Kidney tubule cell (primary cell): ENCODE measurements at regions not wholly inside any gene's neighbourhood (a gene's known extent, or its start where the extent isn't known, plus 50 kb on each side); places are given as distances from the start of the nearest gene placed in this dataset.

Experiments used
- DNase-seq: peaks from one replicate; pipeline ENCODE4 v3.0.0-alpha.2; 2018; ENCODE audit warnings: low spot score

DNA sequence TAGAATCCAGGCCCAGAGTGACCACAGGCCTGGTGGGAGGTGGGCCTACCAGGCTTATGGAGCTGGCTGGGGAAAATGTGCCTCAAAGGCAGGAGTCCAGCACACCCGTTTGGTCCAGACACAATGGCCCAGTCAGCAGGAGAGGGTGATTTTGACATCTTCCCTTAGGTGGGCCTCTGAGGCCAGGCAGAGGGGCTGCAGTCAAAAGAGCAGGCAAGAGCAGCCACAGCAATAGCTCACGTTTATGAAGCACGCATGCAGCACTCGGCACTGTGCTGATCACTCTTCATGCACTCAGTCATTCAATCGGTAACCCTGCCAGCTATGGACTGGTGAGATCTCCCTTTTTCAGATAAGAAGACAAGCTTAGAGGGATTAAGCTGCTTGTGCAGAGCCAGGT, 146.8 kb downstream of the LRIG2 start:
- no peak for DNase-seq

GRCh38 chr1:113223040-113223439, 150.0 kb downstream of the LRIG2 start:
- no peak for DNase-seq

DNA sequence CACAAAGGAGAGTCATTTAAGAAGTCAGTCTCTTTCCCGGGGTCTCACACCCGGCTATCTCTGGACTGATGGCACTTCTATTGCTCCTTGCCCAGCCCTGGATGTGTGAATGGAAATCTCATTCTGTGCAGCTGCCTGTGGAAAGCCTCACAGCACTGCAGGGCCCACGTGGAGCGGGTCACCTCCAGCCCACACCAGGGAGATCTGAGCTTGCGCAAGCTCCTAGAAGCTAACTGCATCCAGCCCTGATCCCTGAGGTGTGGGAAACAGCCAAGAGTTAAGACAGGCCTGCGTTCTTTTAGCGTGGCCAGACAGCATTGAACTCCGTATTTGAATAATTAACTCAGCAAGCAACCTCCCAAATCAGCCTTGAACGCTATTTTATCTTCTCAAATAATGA, 150.5 kb downstream of the LRIG2 start:
- DNase-seq = no peak

DNA sequence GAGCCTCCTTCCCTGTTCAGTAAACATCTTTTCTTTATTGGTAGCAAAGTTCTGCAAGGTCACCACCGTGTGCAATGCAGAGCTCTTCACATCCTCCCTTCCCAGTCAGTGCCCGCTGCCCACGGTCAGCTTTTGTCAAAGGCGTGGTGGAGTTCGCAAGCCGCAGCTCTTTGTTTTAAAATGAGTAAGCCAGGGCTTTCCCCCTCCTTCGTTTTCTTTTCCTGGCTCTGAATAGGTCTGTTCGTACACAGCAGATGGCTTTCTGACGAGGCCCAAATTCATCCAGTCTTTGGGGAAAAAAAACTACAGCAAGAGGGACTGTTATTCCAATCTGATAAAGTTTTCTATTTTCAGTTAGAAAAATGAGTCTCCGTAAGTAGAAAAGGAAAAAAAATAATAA, 153.2 kb downstream of the LRIG2 start:
- DNase-seq = no peak

GRCh38 chr1:113231866-113232265, 158.4 kb upstream of the MAGI3 start:
- no peak for DNase-seq

- no peak for DNase-seq
Observed at GRCh38 chr1:113233441-113233840, 156.9 kb upstream of the MAGI3 start.

- DNase-seq = no peak
Observed at GRCh38 chr1:113241237-113241636, 149.1 kb upstream of the MAGI3 start.

GRCh38 chr1:113242481-113242880, 147.8 kb upstream of the MAGI3 start:
- no peak for DNase-seq

- no peak for DNase-seq
Observed at GRCh38 chr1:113243529-113243928, 146.8 kb upstream of the MAGI3 start.

- no peak for DNase-seq
Observed at GRCh38 chr1:113244112-113244820, 146.0 kb upstream of the MAGI3 start.

- no peak for DNase-seq
Observed at GRCh38 chr1:113245252-113245651, 145.1 kb upstream of the MAGI3 start.

- no peak for DNase-seq
Observed at GRCh38 chr1:113246929-113247328, 143.4 kb upstream of the MAGI3 start.

DNA sequence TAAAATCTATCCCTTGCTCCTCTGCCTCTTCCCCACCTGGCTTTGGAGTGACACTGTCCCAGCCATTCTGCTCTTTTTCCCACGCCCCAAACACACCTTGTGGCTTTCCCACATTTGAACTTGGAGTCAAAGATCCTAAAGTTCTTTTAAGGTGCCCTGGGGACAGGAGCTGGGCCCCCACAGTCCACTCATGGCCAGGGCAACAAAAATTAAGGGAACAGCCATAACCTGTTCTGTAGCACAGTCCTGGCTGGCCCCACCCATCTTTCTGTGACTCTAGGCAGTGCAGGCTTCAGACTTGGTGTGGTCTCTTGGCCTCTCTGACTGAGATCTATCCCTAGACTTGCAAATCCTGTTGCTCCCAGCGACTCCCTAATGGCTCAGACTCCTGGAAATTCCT, 143.0 kb upstream of the MAGI3 start:
- no peak for DNase-seq

- no peak for DNase-seq
Observed at GRCh38 chr1:113247782-113248181, 142.5 kb upstream of the MAGI3 start.

GRCh38 chr1:113248494-113248893, 141.8 kb upstream of the MAGI3 start:
- no peak for DNase-seq

DNA sequence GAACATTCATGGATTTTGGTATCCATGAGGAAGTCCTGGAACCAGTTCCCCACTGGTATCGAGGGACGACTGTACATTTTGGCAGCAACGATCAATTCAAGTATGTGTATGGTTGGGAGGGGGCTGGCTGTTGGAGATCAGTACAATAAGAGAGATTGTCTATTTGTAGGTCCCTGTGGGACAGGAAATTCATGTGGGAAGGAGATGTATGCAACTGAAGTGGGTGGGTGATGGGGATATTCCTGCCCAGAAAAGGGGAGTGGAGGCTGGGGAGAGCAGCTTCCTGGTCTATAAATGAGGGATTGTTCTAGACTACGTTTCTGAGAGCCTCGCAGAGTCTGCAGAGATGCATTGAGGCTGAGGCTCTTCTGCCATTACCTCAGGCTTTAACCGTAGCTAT, 140.2 kb upstream of the MAGI3 start:
- DNase-seq = no peak

- DNase-seq = no peak
Observed at GRCh38 chr1:113252166-113252565, 138.1 kb upstream of the MAGI3 start.

DNA sequence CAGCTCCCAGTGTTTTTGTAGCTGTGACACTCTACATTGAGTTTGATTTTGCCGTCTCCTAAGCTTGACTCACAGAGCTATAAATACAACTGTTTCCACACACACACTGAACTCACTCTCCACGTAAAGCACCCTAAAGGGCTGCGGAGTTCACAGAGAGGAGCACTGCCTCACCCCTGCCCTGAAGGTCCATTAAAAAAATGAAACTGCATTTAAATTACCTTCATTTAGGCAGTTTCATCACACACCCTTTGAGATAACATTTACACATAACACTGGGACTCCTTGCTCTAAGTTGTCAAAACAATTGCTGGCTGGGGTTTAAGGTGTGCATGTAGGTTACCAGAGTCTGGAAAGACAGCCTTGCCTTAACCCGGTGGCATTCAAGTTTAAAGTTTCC, 137.1 kb upstream of the MAGI3 start:
- DNase-seq = no peak

DNA sequence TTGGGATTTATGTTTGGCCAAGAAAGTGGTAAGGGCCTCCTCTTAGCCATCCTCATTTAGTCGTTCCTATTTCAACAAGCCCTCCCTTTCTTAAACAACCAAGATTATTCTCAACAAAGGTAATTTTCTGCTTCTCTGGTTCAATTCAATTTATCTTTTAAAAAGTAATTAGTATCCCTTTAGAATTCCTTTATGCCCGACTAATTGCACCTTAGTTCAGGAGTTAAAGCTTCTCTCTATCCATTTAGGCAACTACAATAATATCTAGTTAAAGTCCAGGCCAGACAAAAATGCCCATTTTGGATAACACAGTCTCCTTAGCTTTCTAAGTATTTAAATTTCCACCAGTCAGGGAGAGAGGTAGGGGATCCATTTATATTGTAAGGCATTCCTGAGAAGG, 136.7 kb upstream of the MAGI3 start:
- no peak for DNase-seq

- DNase-seq = no peak
Observed at GRCh38 chr1:113255038-113255719, 135.1 kb upstream of the MAGI3 start.

GRCh38 chr1:113255720-113256347, 134.5 kb upstream of the MAGI3 start:
- DNase-seq = no peak

GRCh38 chr1:113256348-113256729, 134.0 kb upstream of the MAGI3 start:
- DNase-seq = no peak

GRCh38 chr1:113259988-113260387, 130.3 kb upstream of the MAGI3 start:
- DNase-seq = no peak

DNA sequence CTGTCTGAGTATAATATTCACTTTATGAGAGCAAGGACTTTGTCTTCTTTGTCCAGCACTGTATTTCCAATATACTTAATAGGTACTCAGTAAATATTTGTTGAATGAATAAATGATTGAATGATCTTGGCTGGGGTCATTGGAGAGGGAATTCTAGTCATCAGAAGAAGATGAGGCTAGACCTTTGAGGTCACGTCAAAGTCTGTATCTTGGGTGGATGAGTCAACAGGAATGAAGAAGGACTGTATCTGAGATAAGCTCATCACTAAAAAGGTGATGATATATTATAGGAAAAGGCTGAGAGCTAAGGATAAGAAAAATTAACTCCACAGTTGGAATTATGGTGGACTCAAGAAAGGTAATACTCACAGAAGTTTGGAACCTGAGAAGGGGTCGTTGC, 125.1 kb upstream of the MAGI3 start:
- DNase-seq = no peak
